Left forelimb (tissue), 1 donor: ENCODE measurements at regions not wholly inside any gene's neighbourhood (a gene's known extent, or its start where the extent isn't known, plus 50 kb on each side); places are given as distances from the start of the nearest gene placed in this dataset.

Experiments used
- DNase-seq: peaks from one replicate; pipeline ENCODE4 v3.0.0-alpha.2; 2018; ENCODE audit warnings: low spot score

DNA sequence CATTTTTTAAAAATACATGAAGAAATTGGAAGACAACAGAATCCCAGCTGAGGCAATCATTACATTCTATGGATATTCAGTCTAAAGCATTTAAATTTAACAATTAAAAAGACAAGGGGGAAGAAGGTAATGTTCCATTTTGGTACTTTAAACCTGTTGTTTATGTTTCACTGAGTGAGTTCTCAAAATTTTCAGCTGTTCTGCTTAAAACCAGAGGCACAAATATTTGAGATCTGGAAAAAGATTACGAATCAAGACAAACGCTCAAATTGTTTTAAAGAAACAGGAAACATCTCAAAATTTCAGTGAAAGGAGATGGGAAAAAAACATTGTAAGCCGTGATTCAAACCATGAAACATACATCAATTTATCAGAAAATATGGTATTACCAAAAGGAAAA lies 656.2 kb upstream of the CHAC2 start:
- no peak for DNase-seq

DNA sequence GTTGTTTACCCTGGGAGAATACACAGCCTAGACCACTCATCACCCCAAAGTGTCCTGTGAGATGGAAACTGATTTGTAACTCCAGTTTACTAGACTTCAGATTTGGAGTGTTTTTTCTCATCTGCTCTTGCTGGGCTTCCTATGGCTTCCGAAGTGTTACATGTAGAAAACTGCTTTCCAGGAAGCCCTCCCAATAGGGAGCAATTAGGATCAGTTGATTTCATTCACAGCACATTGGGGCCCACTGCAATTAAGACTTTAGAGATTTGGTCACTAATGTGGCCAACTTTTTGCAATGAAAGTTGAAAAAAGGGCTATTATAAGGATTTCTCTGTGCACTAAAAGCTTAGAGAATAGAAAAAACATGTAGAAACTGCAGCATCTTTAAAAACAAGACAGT lies 656.6 kb upstream of the CHAC2 start:
- no peak for DNase-seq

DNA sequence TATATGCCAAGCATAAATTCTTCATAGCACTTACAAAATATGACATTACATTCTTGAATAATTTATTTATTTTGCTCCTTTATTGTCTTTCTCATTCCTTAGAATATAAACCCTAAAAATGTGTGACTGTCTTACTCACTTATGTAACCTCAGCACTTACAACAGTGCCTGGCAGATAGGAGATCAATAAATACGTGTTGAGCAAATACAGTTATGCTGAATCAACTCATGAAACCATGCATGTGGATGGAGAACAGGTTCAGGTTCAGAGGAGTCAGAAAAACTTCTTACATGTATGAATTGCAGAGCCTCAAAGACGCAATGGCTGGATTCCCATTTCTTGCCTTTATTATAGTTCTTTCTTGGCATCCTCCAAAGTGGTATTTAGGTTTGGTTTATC lies 659.4 kb upstream of the CHAC2 start:
- no peak for DNase-seq

DNA sequence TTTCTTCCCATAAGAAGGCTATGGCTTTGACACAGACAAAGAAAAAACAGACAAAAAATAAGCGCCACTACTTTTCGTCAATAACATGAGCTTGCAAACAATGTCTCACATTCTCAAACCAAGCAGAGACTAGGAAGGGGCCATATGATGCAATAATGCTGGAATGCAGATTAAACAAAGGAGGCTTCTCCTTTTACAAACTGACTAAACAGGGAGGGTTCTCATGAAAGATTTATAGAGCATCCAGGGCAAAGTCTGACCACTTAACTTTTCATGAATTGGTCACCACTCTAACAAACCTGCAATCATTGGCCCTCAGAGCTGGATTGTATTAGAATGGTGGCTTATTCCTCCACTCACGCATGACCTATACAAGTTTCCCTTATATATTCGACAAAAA lies 663.3 kb upstream of the CHAC2 start:
- no peak for DNase-seq

DNA sequence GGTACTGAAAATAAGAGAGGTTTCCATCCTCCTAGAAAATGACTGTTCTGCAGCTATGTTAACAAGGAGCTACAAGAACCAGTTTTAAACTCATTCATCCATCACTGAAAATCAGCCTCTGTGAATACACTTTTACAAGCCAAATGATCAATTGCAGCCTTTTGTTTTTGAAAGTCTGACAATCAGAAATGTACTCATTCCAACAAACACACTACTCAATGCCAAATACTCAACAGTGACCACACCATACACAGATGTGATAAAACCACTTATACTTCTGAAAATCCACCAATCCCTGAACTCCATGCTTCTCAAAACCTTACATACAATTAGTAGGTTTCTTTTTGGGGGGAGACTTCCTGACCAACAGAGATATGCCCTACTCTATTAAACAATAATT lies 663.9 kb upstream of the CHAC2 start:
- DNase-seq = no peak

DNA sequence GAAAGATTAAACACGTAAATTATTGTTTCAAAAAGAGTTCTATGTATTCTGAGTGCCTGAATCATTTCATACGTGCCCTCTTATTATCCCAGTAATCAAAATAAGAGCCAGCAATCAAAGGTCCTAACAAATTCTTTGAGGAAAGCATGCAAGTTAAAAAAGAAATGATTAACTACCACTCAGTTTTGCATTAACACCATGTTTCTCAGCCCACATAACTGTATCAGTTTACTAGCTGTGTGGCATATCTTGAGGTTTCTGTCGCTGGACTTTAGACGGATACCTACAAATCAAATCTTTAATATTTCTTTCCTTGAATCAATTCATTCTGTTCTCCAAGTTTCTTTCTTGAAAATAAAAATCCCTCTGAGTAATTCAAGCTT lies 668.9 kb upstream of the CHAC2 start:
- no peak for DNase-seq

DNA sequence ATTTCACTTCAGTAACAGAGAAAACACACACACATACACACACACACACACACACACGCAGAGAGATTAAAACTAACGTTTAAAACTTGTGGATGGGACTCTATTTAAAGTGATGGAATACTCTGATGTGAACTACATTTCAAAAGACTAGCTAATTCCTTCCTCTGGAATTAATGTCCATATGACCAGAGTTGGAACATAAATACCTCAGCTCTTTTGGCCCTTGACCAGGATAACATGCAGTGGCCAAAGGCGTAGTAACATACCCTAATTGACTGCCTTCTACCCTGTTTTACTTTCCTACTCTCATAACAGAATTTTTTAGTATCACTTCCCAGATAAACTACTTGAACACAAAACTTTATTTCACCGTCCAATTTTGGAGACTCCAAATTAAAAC lies 671.3 kb upstream of the CHAC2 start:
- DNase-seq = no peak

DNA sequence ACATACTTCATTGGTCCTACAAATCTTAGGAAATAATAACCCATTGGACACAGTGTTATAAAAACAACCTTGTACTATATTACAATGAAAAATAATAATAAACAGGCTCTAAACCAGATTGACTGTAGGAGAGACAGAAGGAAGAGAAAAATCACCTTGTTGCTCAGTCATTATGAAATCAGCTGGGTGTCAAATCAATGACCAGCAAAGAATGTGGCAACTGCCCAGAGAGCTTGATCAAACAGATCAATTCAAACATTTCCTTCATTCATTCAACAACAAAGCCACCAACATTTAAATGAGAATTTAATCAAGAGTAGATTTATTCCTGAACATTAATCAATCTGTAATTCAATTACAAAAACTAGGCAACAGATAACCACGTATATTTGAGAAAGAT lies 671.9 kb upstream of the CHAC2 start:
- DNase-seq = no peak

DNA sequence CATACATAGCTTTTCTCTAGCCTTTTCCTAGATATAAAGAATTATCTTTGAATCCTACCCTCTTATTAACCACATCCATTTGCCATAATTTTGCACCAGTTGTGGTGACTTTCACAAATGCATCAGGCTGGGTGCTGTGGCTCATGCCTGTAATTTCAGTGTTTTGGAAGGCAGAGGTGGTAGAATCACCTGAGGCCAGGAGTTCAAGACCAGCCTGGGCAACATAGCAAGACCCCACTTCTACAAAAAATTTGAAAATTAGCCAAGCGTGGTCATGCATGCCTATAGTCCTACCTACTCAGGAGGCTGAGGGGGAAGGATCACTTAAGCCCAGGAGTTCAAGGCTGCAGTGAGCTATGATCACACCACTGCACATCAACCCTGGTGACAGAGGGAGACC lies 672.4 kb upstream of the CHAC2 start:
- DNase-seq = no peak

DNA sequence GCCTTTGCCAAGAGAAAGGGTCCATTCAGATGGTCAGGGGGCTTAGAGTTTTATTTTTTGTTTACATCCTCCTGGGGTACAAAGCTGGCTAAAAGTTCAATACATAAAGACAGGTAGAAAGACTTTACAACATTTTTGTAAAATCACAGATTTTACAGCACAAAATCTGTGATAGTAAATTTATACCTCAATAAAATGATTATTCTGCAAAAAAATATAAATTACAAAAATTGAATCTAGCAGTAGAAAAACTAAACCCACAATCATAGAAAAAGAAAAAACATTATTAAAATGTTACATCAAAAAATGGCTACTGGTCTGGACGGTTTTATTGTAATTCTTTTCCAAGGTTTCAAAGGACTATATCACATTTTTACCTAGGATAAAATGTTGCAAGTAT lies 674.2 kb upstream of the CHAC2 start:
- no peak for DNase-seq

DNA sequence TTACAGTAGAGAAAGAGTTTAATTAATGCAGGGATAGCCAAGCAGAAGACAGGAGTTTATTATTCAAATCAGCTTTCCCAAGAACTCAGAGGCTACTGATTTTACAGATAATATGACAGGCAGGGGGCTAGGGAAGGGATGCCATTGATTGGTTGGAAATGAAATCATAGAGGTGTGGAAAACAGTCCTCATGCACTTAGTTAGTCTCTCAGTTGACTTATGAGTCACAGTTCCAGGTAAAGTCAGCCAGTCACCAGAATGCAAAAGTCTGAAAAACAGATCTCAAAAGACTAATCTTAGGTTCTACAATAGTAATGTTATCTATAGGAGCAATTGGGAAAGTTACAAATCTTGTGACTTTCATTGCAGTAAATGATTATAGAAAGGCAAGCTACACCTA lies 676.4 kb upstream of the CHAC2 start:
- DNase-seq = no peak

DNA sequence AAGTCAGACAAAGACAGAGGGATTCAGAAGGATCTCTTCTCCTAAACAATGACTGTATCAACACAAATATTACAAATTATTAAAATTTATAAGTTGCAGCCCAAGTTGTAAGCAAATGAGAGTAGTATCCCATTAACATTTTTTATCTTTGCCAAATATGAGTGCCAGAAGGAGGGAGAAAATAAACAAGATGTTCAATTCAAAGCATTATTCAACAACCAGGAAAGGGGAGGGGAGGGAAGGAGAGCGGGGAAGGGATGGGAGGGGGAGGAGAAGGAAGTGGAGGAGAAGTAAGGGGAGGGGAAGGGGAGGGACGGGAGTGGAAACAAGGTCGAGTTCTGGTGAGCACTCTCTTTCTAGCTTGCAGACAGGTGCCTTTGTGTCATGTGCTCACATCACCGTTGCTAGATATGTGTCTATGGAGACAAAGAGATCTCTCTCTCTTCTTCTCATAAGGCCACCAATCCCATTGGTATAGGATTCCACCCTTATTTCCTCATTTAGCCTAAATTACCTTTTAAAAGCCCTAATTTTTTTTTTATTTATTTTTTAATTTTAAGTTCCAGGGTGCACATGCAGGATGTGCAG lies 679.6 kb upstream of the CHAC2 start:
- DNase-seq = no peak

DNA sequence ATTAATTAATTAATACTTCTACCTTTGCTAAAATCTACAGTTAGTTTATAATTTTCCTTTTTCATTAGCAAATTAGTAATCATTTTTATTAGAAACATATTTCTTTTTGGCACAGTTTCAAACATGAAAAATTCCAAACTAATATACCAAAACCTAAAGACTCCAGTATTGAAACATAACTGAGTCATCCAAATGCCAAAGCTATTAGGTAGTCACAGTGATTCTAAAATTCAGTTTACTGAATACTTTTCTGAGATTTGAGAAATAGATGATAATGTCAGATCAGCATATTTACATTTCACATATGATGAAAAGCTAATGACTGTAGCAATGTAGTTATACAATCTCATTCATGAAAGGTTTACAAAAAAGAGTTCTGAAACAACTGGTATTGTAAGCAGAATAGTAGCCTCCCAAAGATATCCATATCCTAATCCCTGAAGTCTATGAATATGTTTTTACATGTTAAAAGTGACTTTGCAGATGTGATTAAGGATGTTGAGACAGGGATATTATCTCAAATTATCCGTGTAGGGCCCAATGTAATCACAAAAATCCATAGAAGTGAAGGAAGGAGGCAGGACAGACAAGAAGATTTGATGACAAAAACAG lies 680.2 kb upstream of the CHAC2 start:
- no peak for DNase-seq

DNA sequence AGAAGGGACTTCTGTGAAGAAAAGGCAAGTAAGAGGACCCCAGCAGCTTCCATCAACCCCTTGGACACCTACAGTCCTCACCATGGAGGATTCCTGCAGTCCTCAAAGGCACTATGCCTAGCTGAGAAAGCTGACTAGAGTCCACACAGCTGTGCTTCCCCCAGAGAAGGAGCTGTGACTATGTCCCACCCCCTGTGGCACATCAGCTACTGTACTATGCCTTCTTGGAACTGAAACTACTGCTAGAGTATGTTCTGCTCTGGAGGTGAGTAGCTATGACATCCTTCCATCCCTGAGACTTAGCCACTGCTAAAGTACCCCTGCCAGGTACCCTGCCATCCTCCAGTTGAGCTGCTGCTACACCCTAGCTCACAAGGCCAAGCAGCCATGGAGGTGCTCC lies 690.2 kb upstream of the CHAC2 start:
- DNase-seq = no peak

DNA sequence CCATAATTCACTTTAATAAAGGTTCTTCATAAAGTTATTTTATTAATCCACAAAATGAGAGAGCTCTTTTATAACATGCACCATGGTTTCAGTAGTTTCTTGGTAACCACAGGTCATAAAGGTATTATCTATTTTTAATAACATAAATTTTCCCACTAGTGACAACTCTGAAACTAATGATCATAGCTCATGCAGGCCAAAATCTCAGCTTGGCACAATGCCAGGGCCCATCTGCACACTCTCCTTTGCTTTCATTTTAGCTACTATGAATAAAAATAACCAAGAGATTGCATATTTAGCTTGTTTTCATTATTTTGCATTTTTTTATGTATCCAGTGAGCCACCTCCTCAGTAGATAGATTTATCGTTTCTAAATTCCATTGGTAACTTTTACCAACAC lies 691.8 kb upstream of the CHAC2 start:
- DNase-seq = no peak

DNA sequence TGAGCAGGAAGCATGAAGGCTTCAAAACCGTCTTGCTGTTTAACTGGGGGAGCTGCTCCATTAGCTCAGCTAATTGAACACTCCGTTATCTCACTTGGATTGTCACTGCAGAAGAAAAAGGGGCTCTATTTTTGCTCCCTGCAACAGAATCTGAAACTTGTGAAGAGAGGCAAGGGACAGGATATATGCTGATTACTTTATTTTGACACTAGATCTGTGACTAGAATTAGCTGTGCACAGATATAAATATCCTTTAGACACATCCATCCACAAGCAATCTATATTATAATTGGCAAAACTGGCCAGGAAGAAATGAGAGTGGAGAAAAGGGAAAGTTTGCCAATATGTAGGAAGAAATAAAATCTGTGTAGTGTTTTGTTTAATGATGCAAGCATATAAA lies 700.1 kb upstream of the CHAC2 start:
- no peak for DNase-seq

DNA sequence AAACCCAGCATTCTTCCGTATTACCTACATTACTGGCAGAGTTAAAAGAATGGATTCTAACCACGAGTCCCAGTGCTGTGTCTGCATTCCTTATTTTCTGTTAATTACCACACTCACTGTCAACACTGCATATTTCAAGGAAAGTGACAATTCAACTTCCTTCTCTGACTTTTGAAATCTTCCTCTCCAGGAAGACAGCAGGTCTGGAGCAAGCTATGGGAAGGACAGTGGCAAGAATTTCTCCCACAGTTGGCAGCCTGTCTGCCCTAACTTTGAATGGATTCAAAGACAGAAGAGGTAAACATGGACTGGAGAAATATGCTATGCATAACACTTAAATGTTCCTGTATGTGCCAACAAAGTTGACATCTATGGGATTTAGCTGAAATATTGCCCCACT lies 700.5 kb upstream of the CHAC2 start:
- DNase-seq = no peak

DNA sequence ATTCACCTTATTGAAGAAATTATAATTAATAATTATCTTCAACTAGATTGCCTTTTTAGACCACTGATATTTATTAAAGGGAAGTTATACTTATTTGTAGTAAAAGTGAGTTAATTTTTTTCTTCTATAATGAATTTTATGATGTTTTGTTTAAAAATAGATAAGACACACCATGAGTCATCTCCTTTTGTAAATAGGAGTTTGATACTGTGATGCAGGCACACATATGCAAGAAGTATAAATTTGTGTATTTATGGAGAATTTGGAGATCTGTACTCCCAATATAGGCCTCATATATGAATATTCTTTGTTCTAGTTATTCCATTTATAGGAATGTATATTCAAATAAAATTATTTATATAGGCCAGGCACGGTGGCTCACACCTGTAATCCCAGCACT lies 703.5 kb upstream of the CHAC2 start:
- no peak for DNase-seq

DNA sequence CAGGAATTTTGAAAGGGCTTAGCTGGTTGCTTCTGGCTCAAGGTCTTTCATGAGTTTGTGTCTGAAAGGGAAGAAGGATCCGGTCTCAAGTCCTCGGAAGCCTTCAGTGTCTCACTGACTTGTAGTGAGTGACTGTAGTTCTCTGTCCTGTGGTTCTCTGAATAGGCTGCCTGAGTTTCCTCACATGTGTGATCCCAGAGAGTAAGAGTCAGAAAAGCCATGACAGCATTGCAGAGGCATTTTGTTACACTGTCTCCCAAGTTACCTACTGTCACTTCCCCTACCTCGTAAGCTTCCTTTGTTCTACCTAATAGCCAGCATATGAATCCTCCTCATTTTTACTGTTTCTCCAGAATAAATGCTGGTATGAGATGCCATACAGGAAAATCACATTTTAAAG lies 709.1 kb upstream of the CHAC2 start:
- DNase-seq = no peak

DNA sequence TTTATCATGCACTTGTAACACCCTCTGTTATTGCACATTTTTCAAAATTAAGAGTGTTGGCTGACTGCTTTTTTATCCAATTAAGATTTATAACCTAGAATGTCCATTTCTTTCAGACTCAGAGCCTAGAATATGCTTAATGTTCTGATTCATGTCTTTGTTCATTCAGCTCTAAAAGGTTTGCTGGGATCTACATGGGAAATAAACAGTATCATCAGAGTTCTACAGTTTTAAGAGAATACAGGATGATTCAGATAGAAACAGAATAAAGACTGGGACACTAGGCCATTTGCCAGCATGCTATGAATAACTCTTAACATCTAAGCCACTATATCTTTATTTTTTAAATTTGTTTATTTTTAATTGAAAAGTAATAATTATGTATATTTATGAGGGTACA lies 713.7 kb upstream of the CHAC2 start:
- DNase-seq = no peak

DNA sequence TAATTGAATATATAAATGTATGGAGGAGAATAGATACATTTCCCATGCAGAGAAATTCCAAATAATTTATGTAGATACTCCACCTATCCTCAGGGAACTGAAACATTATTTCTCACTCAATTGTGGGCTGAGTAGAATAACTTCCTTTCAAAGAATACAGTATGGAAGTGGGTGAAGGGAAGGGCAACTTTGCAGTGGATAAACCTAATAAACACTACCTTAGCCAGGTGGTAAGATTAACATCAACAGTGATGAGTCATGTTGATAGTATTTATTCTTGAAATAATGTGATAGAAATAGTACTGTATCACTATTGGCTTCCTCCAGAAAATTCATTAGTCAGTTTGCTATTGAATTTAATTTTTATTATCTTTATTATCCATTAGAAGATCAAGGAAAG lies 716.4 kb upstream of the CHAC2 start:
- DNase-seq = no peak

DNA sequence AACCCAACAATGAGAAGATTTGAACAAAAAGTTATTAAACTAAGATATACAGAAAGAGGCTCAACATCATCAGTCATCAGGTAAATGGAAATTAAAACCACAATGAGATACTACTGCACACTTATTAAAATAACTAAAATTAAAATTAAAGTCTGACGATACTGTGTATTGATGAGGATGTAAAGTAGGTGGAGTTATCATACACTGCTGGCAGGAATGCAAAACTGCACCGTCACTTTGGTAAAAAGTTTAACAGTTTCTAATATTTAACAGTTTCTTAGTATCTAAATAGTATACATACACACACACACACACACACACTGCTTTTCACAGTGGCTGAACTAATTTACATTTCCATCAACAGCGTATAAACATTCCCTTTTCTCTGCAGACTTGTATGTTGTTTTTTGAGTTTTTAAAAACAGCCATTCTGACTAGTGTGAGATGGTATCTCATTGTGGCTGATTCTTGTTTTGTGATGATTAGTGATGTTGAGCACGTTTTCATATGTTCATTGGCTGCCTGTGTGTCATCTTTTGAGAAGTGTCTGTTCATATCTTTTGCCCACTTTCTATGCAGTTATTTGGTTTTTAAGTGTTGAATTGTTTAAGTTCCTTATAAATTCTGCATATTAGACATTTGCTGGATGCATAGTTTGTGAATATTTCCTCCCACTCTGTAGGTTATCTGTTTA lies 726.9 kb upstream of the CHAC2 start:
- no peak for DNase-seq

DNA sequence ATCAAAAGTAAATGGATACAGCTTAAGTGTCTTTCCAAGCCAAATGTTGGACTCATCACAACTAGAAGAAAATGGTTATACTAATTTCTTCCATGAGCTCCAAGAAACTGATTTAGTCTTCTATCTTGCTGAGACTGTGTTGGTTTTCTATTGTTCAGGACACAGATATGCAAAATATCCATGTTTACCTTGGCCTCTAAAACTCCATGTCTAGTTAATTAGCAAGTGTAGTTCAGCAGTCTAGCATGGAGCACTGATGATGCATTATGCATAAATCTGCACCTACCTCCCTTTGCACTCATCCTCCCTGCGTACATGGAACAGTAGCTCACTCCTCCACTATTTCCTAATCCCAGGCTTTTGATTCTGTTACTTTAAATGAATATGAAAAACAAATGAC lies 731.4 kb upstream of the CHAC2 start:
- no peak for DNase-seq

DNA sequence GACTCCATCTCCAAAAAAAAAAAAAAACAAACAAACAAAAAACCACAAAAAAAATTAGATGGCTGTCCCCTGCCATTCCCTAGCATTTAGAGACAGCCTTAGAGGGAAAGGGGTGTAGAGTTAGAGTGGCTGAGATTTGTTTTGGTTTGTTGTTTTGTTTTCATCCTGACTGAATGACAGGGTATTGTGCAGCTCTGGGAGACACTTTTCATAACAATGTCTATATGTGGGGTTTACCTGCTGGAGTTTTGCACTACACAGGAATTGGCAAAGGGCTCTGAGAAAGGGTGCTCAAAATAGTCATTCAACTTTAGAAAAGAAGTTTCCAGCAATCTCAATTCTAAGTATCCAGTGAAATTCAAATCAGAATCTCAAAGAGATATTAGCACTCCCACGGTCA lies 732.5 kb upstream of the CHAC2 start:
- DNase-seq = no peak
